Left ventricle myocardium inferior (tissue), 1 donor: ENCODE measurements at regions not wholly inside any gene's neighbourhood (a gene's known extent, or its start where the extent isn't known, plus 50 kb on each side); places are given as distances from the start of the nearest gene placed in this dataset.
"Not testable (repeated sequence)": the region's sequence is repeated elsewhere in the genome, so short reads cannot be mapped to it uniquely, and the experiment has no call there.

Experiments
- DNase-seq: peaks from one replicate; pipeline ENCODE4 v3.0.0-alpha.2; 2020
- H3K27ac ChIP-seq: fragments of 200-600 bp; replicated peaks from 2 replicates; pipeline ENCODE4 v1.8.0; 2021
- H3K27me3 ChIP-seq: fragments of 200-600 bp; 2 replicates; pipeline ENCODE4 v1.8.0; 2021; ENCODE audit warnings: low read depth
- H3K36me3 ChIP-seq: fragments of 200-600 bp; 2 replicates; pipeline ENCODE4 v1.8.0; 2021
- H3K4me1 ChIP-seq: fragments of 200-600 bp; 2 replicates; pipeline ENCODE4 v1.8.0; 2021
- H3K4me3 ChIP-seq: fragments of 200-600 bp; 2 replicates; pipeline ENCODE4 v1.8.0; 2021; ENCODE audit warnings: mild to moderate bottlenecking, moderate library complexity
- H3K9me3 ChIP-seq: fragments of 200-600 bp; replicated peaks from 2 replicates; pipeline ENCODE4 v1.8.0; 2021
- CTCF ChIP-seq: fragments of 200-600 bp; IDR thresholded peaks from 2 replicates; pipeline ENCODE4 v1.8.0; 2021; ENCODE audit warnings: antibody characterized with exemption, mild to moderate bottlenecking, borderline replicate concordance
- intact Hi-C: fragments of 100-400 bp; cut with micrococcal nuclease; formaldehyde crosslinking; loops from one replicate; pipeline ENCODE4 v1.11.0; 2022
- donor health status: DM: no; HTN: yes; CAD: no; lungs with severe emphysema.

DNA sequence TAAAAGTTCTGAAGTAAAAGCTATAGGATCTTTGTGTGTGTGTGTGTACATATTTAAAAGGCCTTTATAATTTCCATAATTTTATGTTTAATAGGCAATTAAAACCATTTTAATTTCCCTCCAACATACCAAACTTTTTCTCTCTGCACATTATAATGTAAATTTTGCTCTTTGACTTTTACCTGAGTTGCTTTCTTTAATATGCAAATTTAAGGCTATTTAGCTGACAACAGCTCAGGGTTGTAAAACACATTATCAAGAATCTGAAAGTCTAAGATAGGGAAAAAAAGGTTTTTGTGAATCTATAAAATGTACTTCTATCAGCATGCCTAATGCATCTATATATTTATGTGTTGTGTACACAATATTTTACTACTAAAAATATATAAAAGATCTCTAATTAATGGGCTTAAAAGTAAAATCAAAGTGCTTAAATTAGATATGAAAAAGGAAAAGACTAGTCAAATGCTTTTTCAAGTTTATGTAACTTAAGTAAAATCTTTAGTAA is 239.6 kb upstream of the RAI14 start:
- DNase-seq, result no peak
- H3K9me3 ChIP-seq, result peaks cover 12% of the 10 kb centered on the region
- intact Hi-C loops, result no loop called here
- no peaks in the 10 kb centered on the region for H3K27me3 ChIP-seq
- H3K36me3 ChIP-seq, result no peaks in the 10 kb centered on the region
- no peaks in the 10 kb centered on the region for H3K4me1 ChIP-seq
- no peak overlapping the region for H3K4me3 ChIP-seq
- H3K27ac ChIP-seq, result no peak overlapping the region
- no peak for TF ChIP-seq CTCF

DNA sequence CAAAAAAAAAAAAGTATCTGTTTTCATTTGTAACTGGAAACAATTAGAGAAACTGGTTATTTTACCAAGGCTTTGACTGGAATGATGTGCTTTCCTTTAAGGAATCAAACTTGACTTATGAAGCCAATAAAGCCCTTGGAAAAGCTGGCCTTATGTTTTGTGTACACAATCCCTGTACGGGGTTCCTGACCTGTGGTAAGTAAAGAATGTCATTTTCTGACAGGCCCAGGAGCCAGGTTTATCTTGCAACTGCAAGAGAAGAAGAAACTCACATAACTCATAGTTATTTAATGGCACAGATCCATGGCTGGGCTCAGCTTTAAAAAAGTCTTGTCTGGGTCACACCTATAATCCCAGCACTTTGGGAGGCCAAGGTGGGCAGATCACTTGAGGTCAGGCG is 235.9 kb upstream of the RAI14 start:
- intact Hi-C loops, H3K4me1 ChIP-seq, H3K27ac ChIP-seq, H3K4me3 ChIP-seq, H3K27me3 ChIP-seq, DNase-seq, H3K36me3 ChIP-seq: not testable (repeated sequence)
- H3K9me3 ChIP-seq, result peaks cover 12% of the 10 kb centered on the region

GRCh38 chr5:34436761-34437501 is 219.2 kb upstream of the RAI14 start:
- no peak for DNase-seq
- Histone ChIP-seq H3K4me3 (no peak overlapping the region), H3K36me3 (no peaks in the 10 kb centered on the region), H3K4me1 (no peaks in the 10 kb centered on the region), H3K9me3 (no peaks in the 10 kb centered on the region), H3K27ac (no peak overlapping the region), H3K27me3 (no peaks in the 10 kb centered on the region)
- no peak for TF ChIP-seq CTCF
- intact Hi-C loops, result no loop called here

GRCh38 chr5:34439601-34440000 is 216.5 kb upstream of the RAI14 start:
- Histone ChIP-seq H3K36me3 (no peaks in the 10 kb centered on the region), H3K4me1 (no peaks in the 10 kb centered on the region), H3K27me3 (no peaks in the 10 kb centered on the region), H3K4me3 (no peak overlapping the region), H3K27ac (no peak overlapping the region), H3K9me3 (no peaks in the 10 kb centered on the region)
- intact Hi-C loops, result no loop called here
- TF ChIP-seq CTCF, result no peak
- no peak for DNase-seq

DNA sequence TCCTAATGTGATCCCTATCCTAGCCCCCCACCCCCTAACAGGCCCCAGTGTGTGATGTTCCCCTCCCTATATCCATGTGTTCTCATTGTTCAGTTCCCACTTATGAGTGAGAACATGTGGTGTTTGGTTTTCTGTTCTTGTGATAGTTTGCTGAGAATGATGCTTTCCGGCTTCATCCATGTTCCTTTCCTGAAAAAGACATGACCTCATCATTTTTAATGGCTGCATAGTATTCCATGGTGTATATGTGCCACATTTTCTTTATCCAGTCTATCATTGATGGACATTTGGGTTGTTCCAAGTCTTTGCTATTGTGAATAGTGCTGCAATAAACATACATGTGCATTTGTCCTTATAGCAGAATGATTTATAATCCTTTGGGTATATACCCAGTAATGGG is 214.4 kb upstream of the RAI14 start:
- H3K27me3 ChIP-seq, H3K27ac ChIP-seq, H3K36me3 ChIP-seq, intact Hi-C loops, H3K9me3 ChIP-seq, H3K4me3 ChIP-seq, DNase-seq, H3K4me1 ChIP-seq: not testable (repeated sequence)

- no peak for DNase-seq
- H3K36me3 ChIP-seq, result no peaks in the 10 kb centered on the region
- H3K4me1 ChIP-seq, result no peaks in the 10 kb centered on the region
- H3K4me3 ChIP-seq, result no peak overlapping the region
- TF ChIP-seq CTCF, result no peak
- no peak overlapping the region for H3K27ac ChIP-seq
- intact Hi-C loops, result no loop called here
- H3K27me3 ChIP-seq, result peaks cover 45% of the 10 kb centered on the region
- no peaks in the 10 kb centered on the region for H3K9me3 ChIP-seq
Observed at GRCh38 chr5:34447424-34447823, 208.7 kb upstream of the RAI14 start.
